ENCODE measurements at regions not wholly inside any gene's neighbourhood (a gene's known extent, or its start where the extent isn't known, plus 50 kb on each side); places are given as distances from the start of the nearest gene placed in this dataset.

DNA sequence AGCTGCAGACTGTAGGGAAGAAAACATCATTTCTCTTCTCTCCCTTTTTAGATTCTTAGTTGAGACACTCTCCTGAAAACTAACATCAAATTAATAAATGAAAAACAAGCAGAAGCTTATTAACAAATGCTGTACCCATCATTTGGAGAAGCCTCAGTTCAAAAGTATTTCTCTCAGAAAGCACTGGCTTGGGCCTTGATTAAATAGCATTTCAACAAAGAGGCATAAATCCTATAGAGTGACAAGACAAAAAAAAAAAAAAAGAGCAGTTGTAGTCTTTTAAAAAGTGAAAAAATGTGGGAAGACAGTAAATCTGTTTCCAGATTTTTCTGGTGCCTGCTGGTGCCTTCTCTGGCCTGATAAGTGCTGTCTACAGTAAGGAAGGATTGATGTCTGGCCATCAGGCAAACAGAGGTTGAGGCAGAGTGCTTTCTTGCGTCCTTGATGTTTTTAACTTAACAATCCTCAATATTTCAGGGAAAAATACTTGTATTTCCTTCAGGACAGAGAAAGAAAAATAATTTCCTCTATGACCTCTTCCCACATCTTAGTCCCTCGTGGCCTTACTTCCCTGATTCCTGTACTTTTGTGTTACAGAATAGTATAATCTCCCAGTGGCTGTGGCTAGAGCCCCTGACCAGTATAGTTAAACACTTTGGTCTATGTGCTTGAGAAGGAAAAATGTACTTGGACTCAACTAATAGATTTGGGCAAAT lies 300.5 kb downstream of the HGF start:
- TF ChIP-seq, protein P1, sequence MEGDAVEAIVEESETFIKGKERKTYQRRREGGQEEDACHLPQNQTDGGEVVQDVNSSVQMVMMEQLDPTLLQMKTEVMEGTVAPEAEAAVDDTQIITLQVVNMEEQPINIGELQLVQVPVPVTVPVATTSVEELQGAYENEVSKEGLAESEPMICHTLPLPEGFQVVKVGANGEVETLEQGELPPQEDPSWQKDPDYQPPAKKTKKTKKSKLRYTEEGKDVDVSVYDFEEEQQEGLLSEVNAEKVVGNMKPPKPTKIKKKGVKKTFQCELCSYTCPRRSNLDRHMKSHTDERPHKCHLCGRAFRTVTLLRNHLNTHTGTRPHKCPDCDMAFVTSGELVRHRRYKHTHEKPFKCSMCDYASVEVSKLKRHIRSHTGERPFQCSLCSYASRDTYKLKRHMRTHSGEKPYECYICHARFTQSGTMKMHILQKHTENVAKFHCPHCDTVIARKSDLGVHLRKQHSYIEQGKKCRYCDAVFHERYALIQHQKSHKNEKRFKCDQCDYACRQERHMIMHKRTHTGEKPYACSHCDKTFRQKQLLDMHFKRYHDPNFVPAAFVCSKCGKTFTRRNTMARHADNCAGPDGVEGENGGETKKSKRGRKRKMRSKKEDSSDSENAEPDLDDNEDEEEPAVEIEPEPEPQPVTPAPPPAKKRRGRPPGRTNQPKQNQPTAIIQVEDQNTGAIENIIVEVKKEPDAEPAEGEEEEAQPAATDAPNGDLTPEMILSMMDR (IDR thresholded peaks at IDR 0.05; ENCODE audit: low read length): no peak
- no peak for TF ChIP-seq EZH2 (IDR thresholded peaks at IDR 0.05; ENCODE audit: borderline replicate concordance, low read length)

Measured in OCI-LY1 (cell line).